HG02763 (cell line): ENCODE measurements at regions not wholly inside any gene's neighbourhood (a gene's known extent, or its start where the extent isn't known, plus 50 kb on each side); places are given as distances from the start of the nearest gene placed in this dataset.

Source experiments
- ATAC-seq: cut with Tn5 transposase; IDR thresholded peaks from one replicate; pipeline ENCODE4 v1.9.1; 2021; ENCODE audit warnings: mild to moderate bottlenecking, moderate library complexity; ENCODE audit not compliant: unreplicated experiment

- ATAC-seq: no peak
Observed at GRCh38 chr12:118606690-118607089, 230.3 kb downstream of the SUDS3 start.

GRCh38 chr12:118607831-118608230 lies 231.5 kb downstream of the SUDS3 start:
- ATAC-seq: no peak

GRCh38 chr12:118608770-118609344 lies 232.5 kb downstream of the SUDS3 start:
- ATAC-seq: no peak

DNA sequence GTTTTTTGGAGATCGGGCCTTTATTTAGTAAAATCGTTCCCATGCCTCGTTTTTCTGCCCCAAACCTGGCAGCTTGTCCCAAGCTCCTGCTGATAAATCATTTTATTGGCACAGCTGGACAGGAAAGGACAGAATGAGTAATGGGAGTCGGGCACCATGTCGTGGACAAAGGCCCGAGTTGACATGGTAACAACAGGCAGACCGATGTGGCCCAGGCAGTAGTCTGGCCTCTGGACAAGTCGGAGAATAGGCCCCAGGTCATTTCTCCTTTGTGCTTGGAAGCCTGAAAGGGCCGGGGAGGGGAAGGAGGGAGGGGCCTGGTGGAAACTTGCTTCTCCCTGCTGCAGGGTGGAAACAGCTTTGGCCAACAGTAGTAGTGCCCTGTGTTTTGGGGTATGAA lies 234.9 kb downstream of the SUDS3 start:
- ATAC-seq: no peak

DNA sequence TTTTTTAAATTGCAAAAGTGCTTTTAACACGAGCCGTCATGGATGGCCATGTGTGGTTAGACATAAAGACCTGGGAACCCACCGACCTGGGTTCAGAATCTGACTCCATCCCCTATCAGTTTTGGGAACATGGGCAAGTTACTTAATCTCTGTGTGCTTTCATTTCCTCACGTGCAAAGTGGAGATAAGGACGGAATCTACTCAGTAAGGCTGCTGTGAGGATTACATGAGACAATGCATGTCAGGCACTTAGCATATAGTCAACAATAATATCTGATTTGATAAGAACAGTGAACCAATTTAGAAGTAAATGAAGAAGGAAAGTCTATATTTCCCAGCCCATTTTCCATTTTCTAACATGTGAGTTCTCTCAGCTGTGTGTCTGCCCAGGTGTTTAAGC lies 235.4 kb downstream of the SUDS3 start:
- ATAC-seq: no peak

DNA sequence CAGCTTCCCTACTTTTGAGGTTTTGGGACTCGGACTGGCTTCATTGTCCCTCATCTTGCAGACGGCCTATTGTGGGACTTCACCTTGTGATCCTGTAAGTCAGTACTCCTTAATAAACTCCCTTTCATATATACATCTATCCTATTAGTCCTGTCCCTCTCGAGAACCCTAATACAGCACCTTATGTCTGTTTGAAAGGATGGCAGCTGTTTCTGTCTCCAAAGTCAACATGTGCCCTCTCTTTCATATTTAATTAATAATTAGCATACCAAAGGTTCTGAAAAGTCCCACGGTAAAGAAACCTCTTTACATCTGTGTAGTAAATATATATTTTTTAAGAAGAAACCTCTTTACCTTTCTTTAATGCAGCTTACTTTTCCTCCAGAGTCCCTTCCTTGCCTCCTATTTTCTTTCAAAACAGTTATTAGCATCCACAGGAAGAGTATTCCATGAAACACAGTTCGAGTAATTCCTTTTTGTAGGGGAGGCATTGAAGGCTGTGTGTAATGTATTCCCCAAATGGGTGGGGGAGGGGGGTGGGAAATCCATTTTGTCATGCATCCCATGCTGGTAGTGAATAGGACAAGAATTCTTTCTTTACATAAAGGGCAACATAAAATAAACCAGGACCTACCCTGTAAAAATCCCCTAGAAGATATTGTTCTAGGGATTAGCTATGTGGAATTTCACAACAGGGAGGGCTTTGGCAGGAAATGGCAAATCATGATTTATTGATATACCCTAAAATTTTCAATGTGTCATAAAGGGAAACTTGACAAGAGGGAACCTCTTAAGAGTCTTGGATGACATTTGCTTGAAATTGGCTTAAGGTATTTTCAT lies 241.5 kb downstream of the SUDS3 start:
- ATAC-seq: no peak

GRCh38 chr12:118618695-118619094 lies 242.3 kb downstream of the SUDS3 start:
- ATAC-seq: no peak

GRCh38 chr12:118625050-118625675 lies 248.8 kb downstream of the SUDS3 start:
- ATAC-seq: no peak

DNA sequence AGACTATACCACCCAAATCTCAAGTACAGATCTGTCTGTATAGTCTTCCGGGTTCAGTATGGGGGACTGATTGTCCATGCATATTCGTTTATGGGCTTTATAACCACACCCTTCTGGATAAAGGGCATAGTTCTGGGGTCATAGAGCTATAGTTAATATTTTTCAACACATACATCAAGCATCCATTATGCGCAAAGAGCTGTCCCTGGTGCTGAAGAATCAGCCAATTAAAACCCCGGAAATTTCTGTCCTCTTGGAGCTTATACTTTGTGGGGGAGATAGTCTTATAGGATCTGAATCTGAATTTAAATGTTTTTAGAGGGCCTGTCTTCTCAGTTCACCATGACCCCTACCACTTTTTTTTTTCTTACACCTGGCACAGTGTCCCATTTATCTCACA lies 256.7 kb downstream of the SUDS3 start:
- ATAC-seq: no peak

- no peak for ATAC-seq
Observed at GRCh38 chr12:118635276-118635675, 258.9 kb downstream of the SUDS3 start.

GRCh38 chr12:118637767-118638370 lies 261.5 kb downstream of the SUDS3 start:
- no peak for ATAC-seq

DNA sequence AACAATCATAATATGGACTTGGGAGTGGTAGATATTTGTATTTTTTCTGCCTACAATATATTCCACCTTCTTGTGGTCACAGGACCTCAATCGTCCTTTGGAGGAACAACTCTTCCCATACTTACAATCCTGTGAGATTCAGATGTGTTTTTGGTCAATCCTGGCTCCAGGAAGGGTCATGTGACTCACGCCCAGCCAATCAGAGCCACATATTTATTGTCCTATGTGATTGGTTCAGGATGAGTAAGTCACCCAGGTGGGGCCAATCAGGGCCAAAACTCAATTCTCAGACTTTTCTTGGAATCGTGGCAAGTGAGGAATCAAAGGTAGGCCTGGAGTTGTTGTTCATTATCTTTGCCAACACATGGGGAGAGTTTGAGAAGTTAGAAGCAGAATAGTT lies 264.9 kb downstream of the SUDS3 start:
- no peak for ATAC-seq

DNA sequence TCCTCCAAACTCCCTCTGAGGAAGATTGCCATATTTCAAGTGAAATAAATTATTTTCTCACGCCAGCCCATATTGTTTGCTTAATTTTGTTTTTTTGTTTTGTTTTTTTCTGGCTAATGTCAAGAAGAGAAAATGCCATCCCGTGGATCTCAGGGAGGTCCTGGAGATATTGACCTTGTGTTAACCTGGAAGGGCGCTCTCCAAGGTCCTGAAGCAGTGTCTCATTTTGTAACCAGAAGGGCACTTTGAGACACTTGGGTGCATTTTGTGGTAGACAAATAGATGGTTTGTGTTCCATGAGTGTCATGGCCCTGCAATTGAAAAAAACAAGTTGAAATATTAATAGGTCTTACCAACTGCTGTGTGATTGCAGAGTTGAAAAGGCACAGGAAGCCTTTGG lies 268.9 kb downstream of the SUDS3 start:
- ATAC-seq: no peak

DNA sequence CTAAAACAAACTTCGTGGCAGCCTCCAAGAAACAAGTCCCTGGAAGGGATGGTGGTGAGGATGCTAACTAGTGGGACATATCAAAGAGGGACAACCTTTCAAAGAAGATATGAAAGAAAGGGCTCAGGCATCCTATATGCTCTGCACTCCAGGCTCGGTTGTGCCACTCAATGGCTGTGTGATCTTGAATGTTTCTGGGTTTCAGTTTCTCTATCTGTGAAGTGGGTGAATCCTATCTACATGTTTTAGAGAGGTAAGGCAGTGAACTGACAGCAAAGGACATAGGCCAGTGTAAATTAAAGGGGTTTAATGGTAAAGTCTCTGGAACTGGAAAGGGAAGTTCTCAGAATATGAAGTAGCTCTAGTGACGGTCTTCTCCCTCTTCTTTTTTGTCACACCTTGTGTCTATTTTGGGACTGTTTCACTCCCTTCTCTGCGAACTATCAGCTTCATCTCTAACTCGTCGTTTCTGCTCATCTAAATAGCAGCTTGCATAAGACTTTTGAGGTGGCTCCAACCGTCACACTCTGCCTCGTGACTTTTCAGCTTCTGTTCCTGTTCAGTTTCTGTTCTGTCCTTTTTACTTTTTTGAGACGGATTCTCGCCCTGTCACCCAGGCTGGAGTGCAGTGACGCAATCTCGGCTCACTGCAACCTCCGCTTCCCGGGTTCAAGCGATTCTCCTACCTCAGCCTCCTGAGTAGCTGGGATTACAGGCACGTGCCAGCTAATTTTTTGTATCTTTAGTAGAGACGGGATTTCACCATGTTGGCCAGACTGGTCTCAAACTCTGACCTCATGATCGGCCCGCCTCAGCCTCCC lies 273.6 kb downstream of the SUDS3 start:
- no peak for ATAC-seq

- ATAC-seq: no peak
Observed at GRCh38 chr12:118650586-118650960, 274.2 kb downstream of the SUDS3 start.

GRCh38 chr12:118651487-118651886 lies 275.1 kb downstream of the SUDS3 start:
- no peak for ATAC-seq

- no peak for ATAC-seq
Observed at GRCh38 chr12:118655588-118655987, 279.2 kb downstream of the SUDS3 start.

DNA sequence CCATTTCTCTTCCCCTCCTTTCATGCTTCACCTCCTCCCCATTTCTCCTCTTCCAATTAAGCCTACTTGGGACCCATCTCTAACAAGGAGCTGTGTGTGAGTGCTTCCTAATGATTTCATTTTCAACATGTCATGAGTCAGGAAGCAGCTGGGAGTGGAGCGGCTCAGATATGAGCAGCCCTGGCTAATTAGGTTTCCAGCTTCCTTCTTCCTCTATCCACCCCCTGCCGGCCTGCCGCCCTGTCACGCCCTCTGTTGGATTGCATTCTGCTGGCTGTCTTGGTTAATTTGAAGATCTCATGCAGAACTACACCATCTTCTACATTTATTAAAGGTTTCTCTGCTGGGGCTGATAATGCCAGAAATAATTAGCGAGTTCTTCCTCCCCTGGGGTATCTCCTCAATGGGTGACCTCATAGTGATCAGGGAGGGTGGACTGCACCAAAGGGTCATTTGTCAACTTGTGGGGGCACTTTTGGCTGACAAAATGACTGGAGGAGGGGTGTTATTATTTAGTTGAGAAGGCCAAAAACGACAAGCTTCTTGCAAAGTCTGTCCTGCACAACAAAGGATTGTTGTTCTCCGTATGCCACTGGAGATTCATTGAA lies 300.9 kb upstream of the SRRM4 start:
- no peak for ATAC-seq

- peak; percentile 76 for ATAC-seq
Observed at GRCh38 chr12:118682656-118683055, 298.7 kb upstream of the SRRM4 start.

DNA sequence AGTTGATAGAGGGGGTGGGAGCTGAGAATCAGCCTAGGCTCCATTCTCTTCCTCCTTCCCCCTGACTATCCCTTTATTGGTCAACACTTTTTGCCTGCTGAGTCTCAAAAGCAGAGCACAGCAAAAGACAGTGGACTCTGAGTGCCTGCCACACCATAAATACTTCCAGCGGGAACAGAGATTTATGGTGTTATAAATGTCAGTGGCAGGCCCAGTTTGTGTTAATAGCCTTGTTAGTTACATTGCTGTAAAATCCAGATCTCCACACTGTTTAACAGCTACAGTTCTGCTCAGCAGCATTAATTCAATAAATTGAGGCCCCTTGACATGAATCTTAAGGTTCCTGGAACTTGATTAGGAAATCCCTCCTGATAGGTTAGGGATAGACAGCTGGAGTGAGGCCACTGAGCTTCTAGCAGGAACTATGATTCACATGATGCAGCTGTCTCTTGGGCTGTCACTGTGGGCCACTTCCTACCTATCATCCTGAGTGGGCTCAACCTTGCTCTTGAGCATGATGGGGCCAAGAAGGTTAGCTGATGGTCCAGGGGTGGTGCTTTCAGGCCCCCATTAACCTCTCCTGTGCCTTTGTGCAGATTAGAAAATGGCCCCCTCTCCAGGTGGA lies 295.2 kb upstream of the SRRM4 start:
- ATAC-seq: no peak
